DOHH2 (cell line): ENCODE measurements at regions not wholly inside any gene's neighbourhood (a gene's known extent, or its start where the extent isn't known, plus 50 kb on each side); places are given as distances from the start of the nearest gene placed in this dataset.

ENCODE experiments used
- CTCF ChIP-seq: fragments of 200-600 bp; sonication (generic); IDR thresholded peaks from one replicate; pipeline ENCODE4 v1.5.1; 2014; ENCODE audit warnings: antibody characterized with exemption, mild to moderate bottlenecking, low read depth, low read length; ENCODE audit not compliant: poor library complexity, severe bottlenecking
- EZH2phosphoT487 ChIP-seq: fragments of 200-600 bp; sonication (generic); IDR thresholded peaks from 2 replicates; pipeline ENCODE4 v1.6.1; 2017; ENCODE audit warnings: borderline replicate concordance, mild to moderate bottlenecking, antibody characterized with exemption, low read length, moderate library complexity, mixed read lengths

GRCh38 chr6:140059947-140060346, 685.5 kb upstream of the CITED2 start:
- no peak for TF ChIP-seq CTCF
- no peak for TF ChIP-seq EZH2phosphoT487
